A172 (cell line): ENCODE measurements at regions not wholly inside any gene's neighbourhood (a gene's known extent, or its start where the extent isn't known, plus 50 kb on each side); places are given as distances from the start of the nearest gene placed in this dataset.
"Not testable (repeated sequence)": the region's sequence is repeated elsewhere in the genome, so short reads cannot be mapped to it uniquely, and the experiment has no call there.

Experiments used
- DNase-seq: peaks from one replicate; pipeline ENCODE4 v3.0.0-alpha.2; 2015; ENCODE audit warnings: low spot score

GRCh38 chr13:50740052-50740741, 103.3 kb downstream of the DLEU7 start:
- DNase-seq, result no peak

GRCh38 chr13:50742353-50742752, 101.1 kb downstream of the DLEU7 start:
- no peak for DNase-seq

- DNase-seq, result no peak
Observed at GRCh38 chr13:50742968-50743367, 100.5 kb downstream of the DLEU7 start.

- DNase-seq, result no peak
Observed at GRCh38 chr13:50744116-50744660, 99.3 kb downstream of the DLEU7 start.

- no peak for DNase-seq
Observed at GRCh38 chr13:50745542-50746115, 97.9 kb downstream of the DLEU7 start.

- DNase-seq, result no peak
Observed at GRCh38 chr13:50747737-50748350, 95.6 kb downstream of the DLEU7 start.

GRCh38 chr13:50753221-50753620, 90.3 kb downstream of the DLEU7 start:
- not testable (repeated sequence) for DNase-seq

GRCh38 chr13:50755862-50756685, 87.4 kb downstream of the DLEU7 start:
- not testable (repeated sequence) for DNase-seq

- DNase-seq, result no peak
Observed at GRCh38 chr13:50757008-50757407, 86.5 kb downstream of the DLEU7 start.

- no peak for DNase-seq
Observed at GRCh38 chr13:50758796-50759195, 84.7 kb downstream of the DLEU7 start.

GRCh38 chr13:50760751-50761150, 82.7 kb downstream of the DLEU7 start:
- no peak for DNase-seq

- DNase-seq, result no peak
Observed at GRCh38 chr13:50761406-50761805, 82.1 kb downstream of the DLEU7 start.

GRCh38 chr13:50762969-50763567, 80.4 kb downstream of the DLEU7 start:
- no peak for DNase-seq

- DNase-seq, result no peak
Observed at GRCh38 chr13:50766013-50766412, 77.5 kb downstream of the DLEU7 start.

- DNase-seq, result no peak
Observed at GRCh38 chr13:50766695-50767094, 76.8 kb downstream of the DLEU7 start.

GRCh38 chr13:50772881-50773280, 70.6 kb downstream of the DLEU7 start:
- DNase-seq, result not testable (repeated sequence)
